HG02588 (cell line): ENCODE measurements at regions not wholly inside any gene's neighbourhood (a gene's known extent, or its start where the extent isn't known, plus 50 kb on each side); places are given as distances from the start of the nearest gene placed in this dataset.
"Not testable (repeated sequence)": the region's sequence is repeated elsewhere in the genome, so short reads cannot be mapped to it uniquely, and the experiment has no call there.

Source experiments
- ATAC-seq: cut with Tn5 transposase; IDR thresholded peaks from one replicate; pipeline ENCODE4 v1.9.1; 2021; ENCODE audit warnings: mild to moderate bottlenecking, moderate library complexity; ENCODE audit not compliant: unreplicated experiment

DNA sequence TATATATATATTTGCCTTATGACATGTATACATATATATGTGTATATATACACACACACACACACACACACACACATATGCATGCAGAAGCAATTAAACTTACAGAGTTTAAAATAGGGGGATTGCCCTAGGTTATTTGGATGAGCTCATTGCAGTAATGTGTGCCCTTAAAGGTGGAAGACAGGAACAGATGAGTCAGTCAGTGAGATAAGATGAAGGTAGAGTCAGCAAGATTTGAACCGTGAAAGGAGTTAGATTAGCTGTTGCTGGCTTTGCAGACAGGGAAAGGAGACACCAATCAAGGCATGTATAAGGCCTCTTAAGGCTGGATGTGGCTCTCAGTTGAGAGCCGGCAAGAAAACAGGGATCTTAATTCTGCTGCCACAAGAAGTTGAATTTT, 902.4 kb upstream of the RAG2 start:
- ATAC-seq, result no peak

DNA sequence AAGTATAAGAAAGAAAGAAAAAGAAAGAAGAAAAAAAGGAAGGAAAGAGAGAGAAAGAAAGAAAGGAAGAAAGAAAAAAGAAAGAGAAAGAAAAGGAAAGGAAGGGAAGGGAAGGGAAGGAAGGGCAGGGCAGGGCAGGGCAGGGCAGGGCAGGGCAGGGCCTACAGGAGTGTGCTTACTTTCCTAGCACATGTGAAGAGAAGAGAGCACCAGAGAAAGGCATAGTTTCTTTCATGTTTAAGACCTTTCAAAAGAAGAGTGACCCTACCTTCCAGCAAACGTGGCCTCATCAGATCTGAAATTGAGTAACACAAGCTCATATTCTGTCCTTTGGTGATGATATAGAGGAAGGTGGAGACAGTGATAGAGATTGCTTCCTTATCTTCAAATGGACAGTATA, 899.3 kb upstream of the RAG2 start:
- ATAC-seq, result no peak

DNA sequence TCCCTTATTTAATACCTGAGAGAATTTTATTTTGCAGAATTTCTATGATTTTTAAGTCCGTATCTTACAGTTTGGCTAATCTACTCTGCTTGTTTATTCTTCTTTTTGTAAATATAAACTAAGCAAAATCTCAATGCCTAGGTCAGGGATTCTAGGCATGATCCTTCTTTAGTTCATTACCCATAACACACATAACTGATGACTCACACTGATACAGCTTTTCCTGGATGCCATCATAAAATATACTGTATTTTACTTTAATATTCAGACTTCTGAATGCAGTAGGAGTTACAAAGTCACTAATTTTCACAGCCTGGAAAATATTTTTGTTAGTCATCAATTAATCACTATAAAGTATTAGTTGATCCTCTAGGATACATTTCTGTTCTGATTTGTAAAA, 898.2 kb upstream of the RAG2 start:
- ATAC-seq, result no peak

GRCh38 chr11:37484298-37484697, 886.3 kb upstream of the RAG2 start:
- ATAC-seq, result no peak

DNA sequence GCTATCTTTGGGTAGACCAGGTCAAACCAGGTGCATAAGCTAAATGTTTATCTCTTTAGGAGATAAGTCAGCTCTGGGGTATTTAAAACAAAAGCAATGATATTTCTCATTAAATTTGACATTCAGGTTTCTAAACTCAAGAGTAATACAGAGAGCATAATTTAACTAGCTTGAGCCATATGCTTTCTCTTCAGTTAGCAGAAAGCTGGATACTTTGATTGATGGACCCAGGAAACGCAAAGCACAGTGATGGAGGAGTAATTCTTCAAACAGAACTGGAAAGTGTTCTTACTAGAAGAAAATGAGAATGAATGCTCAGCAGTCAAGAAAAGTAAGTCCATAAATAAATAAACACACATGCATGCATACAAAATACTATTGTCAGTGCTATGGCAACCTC, 885.7 kb upstream of the RAG2 start:
- no peak for ATAC-seq

DNA sequence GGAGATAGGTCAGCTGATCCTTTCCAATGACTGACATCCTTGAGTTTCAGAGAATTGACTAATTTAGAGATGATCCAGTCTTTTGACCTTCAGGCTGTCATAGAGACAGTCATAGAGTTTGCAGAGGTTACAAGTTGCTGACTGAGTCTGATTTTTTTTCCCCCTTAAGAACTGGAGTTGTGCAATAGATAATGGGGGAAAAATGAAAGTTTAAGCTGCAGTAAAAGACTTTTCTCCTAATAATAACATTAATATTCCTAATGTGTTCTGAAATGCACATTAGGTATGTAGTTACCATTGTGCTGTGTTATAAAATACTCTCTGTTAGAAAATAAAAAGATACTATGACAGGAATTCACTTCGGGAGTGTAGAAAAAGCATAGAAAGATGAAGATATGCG, 876.9 kb upstream of the RAG2 start:
- ATAC-seq, result no peak

DNA sequence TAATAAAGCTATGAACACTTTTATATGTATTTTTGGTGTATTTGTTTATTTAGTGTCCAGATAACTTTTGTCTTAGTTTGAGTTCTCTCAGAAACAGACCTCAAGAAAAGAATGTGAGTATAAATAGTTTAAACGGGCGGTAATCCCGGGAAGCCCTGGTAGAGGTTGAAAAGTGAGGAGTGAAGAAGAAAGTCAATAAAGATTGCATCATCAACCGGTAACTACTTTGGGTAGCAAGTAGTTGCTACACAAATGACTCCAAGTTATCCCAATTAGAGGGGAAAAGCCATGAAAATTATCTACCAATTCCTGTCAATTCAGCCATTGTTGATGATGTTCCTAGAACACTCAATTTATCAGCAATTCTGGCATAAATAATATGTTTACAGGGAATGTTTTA, 870.3 kb upstream of the RAG2 start:
- ATAC-seq, result no peak

DNA sequence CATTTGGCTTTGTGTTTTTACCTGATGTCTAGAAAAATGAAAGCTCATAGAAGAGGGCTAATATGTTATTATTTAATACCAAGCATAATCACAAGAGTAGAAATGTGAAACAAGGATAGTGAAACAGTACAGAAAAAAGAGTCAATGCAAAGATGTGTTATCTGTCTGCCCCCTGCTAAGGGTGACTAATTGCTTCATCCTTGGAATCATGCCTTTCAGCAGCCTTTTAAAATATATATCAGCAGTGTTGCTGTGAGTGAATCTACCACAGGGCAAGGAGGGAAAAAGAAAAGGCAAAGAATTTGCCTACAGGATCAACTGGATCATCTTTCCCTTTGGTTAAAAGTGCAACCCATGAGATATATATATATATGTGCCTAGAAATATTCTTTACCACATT, 867.2 kb upstream of the RAG2 start:
- no peak for ATAC-seq

DNA sequence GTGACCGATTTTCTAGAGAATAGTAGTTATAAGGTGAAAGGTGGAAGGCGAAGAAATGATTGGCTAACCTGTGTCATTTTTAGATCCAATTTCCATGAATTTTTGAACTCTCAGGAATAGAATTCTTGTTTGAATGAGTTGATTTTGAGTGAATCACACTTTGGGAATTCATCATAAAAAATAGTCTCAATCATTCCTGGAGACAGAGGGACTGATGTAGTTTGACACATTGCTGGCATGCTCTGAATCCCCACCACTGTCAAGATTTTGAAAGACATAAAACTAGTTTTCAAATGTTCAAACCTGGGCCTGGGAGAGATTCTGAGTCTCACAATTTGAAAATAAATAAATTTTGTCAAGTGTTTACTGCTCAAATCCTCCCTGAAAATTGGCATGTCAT, 861.4 kb upstream of the RAG2 start:
- ATAC-seq, result no peak

GRCh38 chr11:37456746-37457145, 858.7 kb upstream of the RAG2 start:
- no peak for ATAC-seq

GRCh38 chr11:37451903-37452302, 853.9 kb upstream of the RAG2 start:
- ATAC-seq, result no peak

GRCh38 chr11:37450613-37451012, 852.6 kb upstream of the RAG2 start:
- no peak for ATAC-seq

DNA sequence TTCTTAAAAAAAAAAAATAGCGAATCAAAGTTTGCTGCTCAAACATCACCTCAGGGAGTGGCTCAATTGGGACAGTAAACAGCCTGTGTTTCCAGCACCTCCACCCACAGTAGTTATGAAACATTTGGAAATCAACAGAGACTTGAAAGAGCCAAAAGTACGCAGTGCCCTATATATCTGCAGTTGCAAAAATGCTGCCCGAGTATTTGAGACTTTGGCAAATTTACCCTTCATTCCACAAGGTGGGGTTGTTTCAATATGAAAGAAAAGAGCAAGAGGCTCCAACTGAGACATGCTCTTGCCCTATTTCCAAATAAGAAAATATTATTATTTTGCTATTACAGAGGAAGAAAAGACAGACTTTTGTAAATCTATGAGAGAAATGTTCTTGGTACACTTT, 851.1 kb upstream of the RAG2 start:
- no peak for ATAC-seq

GRCh38 chr11:37442576-37442975, 844.5 kb upstream of the RAG2 start:
- ATAC-seq, result no peak

DNA sequence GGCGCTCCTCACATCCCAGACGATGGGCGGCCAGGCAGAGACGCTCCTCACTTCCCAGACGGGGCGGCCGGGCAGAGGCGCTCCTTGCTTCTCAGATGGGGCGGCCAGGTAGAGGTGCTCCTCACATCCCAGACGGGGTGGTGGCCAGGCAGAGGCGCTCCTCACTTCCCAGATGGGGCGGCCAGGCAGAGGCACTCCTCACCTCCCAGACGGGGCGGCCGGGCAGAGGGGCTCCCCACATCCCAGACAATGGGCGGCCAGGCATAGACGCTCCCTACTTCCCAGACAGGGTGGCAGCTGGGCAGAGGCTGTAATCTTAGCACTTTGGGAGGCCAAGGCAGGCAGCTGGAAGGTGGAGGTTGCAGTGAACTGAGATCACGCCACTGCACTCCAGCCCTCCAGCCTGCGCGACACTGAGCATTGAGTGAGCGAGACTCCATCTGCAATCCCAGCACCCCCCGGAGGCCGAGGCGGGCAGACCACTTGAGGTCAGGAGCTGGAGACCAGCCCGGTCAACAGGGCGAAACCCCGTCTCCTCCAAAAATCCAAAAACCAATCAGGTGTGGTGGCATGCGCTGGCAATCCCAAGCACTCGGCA, 833.7 kb upstream of the RAG2 start:
- ATAC-seq, result not testable (repeated sequence)

- ATAC-seq, result not testable (repeated sequence)
Measured at GRCh38 chr11:37430966-37431632, 833.1 kb upstream of the RAG2 start.

DNA sequence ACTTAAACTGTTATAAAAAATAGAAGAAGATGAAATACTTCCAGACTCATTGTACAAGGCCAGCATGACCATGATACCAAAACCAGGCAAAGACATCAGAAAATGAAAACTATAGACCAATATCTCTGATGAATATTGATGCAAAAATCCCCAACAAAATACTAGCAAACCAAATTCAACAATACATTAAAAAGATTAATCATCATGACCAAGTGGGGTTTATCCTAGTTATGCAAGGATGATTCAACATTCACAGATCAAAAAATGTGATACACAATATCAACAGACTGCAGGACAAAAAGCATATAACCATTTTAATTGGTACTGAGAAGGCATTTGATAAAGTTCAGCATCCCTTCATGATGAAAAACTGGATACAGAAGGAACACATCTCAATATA, 824.5 kb upstream of the RAG2 start:
- ATAC-seq, result no peak

- ATAC-seq, result no peak
Measured at GRCh38 chr11:37411289-37411688, 813.3 kb upstream of the RAG2 start.

DNA sequence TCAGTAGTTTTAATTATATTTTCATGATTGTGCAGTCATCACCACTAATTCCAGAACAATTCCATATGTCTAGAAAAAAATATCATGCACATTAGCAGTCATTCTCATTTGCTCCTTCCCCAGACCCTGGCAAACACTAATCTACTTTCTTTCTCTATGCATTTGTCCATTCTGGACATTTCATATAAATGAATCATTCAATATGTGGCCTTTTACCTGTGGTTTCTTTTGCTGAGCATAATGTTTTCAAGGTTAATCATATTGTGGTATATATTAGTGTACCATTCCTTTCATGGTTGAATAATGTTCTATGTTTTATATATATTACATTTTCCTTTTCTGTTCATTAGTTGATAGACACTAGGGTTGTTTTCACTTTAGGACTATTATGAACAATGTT, 811.1 kb upstream of the RAG2 start:
- no peak for ATAC-seq

DNA sequence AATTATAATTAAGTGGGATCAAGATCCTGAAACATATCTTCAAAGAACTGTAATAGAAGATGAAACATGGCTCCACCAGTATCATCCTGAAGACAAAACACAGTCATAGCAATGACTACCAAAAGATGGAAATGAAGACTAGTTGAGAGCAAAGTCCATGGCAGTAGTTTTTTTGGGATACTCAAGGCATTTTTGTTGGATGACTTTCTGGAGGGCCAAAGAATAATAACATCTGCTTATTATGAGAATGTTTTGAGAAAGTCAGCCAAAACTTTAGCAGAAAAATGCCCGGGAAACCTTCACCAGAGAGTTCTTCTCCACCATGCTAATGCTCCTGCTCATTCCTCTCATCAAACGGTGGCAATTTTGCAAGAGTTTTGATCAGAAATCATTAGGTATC, 809.4 kb upstream of the RAG2 start:
- no peak for ATAC-seq

- no peak for ATAC-seq
Measured at GRCh38 chr11:37406651-37407050, 808.6 kb upstream of the RAG2 start.

- no peak for ATAC-seq
Measured at GRCh38 chr11:37404231-37404630, 806.2 kb upstream of the RAG2 start.

DNA sequence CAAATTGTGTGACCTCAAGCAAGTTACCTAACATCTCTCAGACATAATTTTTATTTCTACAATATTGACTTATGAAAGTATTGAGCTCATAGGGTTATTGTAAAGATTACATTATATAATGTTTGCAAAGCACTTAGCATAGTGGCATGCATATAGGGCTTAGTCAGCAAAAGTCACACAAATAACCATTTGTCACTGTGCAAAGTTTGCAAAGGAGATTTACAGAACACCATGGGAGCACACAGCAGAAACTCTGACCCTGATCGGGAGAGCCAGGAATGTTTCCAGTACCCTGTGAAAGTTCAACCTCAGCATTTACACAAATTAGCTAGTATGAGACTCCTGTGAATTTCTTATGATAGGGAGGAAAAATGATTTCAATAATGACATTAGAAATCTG, 804.6 kb upstream of the RAG2 start:
- no peak for ATAC-seq
